GM23338 (cell line): ENCODE measurements at regions not wholly inside any gene's neighbourhood (a gene's known extent, or its start where the extent isn't known, plus 50 kb on each side); places are given as distances from the start of the nearest gene placed in this dataset.

ENCODE experiments used
- EZH2 ChIP-seq: fragments of 200-600 bp; sonication (generic); IDR thresholded peaks from one replicate; pipeline ENCODE4 v1.8.0; 2017; ENCODE audit warnings: antibody characterized with exemption, mild to moderate bottlenecking, low read depth; ENCODE audit not compliant: unreplicated experiment
- EZH2phosphoT487 ChIP-seq: fragments of 200-600 bp; sonication (generic); IDR thresholded peaks from one replicate; pipeline ENCODE4 v1.8.1; 2018; ENCODE audit warnings: antibody characterized with exemption; ENCODE audit not compliant: unreplicated experiment
- ZNF114 ChIP-seq: fragments of 250-450 bp; sonication (Bioruptor Pico); IDR thresholded peaks from 2 replicates; pipeline ENCODE4 v1.5.0; 2020; ENCODE audit warnings: mild to moderate bottlenecking, moderate library complexity
- TF ChIP-seq, protein P1 (sequence below), 2 experiments: fragments of 200-600 bp in 1 of 2; sonication (generic) in 1 of 2; conservative IDR thresholded peaks; 2 replicates each; pipeline versions ENCODE4 v1.5.1 to v1.6.1; 2016 to 2017; ENCODE audit warnings: antibody characterized with exemption in 2 of 2, low read depth in 2 of 2, mild to moderate bottlenecking in 2 of 2, moderate library complexity in 1 of 2

DNA sequence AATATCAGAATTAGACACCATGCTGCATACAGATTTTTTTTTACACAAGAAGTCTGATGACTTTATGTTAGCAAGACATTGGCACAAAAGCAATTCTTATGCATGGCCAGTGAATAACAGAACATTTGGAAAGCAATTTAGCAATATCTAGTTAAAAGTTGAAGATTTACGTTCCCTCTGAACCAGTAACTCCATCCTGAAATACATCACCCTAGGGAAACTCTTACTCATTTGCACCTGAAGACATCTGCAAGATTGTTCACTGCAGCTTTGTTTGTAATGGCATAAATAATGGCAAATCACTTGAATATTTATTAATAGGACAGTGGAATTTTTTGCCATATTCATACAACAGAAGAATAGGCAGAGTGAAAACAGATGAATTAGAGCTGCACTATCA lies 670.0 kb upstream of the NOVA1 start:
- TF ChIP-seq, protein P1, sequence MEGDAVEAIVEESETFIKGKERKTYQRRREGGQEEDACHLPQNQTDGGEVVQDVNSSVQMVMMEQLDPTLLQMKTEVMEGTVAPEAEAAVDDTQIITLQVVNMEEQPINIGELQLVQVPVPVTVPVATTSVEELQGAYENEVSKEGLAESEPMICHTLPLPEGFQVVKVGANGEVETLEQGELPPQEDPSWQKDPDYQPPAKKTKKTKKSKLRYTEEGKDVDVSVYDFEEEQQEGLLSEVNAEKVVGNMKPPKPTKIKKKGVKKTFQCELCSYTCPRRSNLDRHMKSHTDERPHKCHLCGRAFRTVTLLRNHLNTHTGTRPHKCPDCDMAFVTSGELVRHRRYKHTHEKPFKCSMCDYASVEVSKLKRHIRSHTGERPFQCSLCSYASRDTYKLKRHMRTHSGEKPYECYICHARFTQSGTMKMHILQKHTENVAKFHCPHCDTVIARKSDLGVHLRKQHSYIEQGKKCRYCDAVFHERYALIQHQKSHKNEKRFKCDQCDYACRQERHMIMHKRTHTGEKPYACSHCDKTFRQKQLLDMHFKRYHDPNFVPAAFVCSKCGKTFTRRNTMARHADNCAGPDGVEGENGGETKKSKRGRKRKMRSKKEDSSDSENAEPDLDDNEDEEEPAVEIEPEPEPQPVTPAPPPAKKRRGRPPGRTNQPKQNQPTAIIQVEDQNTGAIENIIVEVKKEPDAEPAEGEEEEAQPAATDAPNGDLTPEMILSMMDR (conservative IDR thresholded peaks at IDR 0.05; ENCODE audit: low read depth in 2 of 2), result no peak
- TF ChIP-seq EZH2, result no peak
- TF ChIP-seq EZH2phosphoT487, result no peak
- no peak for TF ChIP-seq ZNF114 (CRISPR knock-in tag)
